NCI-H524 (cell line): ENCODE measurements at regions not wholly inside any gene's neighbourhood (a gene's known extent, or its start where the extent isn't known, plus 50 kb on each side); places are given as distances from the start of the nearest gene placed in this dataset.

Source experiments
- DNase-seq, 2 experiments: peaks; one replicate each; lab custom pipeline; 2025; lab: John Stamatoyannopoulos, UW

DNA sequence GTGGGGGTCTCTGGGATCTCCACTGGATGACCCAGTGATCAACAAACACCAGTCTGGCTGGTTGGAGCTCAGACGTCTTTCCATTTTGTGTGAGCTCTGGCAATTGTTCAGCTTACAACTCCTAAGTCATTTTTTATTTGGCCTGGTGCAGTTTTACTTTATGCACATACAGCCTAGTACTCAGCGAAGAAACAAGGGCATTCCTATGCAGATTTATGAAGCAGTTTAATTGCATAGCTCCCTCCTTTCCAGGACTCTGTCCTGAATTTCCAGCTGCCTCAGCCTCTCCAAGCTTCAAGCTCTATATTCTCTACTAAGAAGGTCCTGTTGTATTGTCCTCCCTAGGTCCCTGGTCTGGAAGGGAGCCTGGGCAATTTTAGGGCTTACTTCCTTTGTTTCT lies 145.6 kb upstream of the GALNT17 start:
- DNase-seq, result no peak

DNA sequence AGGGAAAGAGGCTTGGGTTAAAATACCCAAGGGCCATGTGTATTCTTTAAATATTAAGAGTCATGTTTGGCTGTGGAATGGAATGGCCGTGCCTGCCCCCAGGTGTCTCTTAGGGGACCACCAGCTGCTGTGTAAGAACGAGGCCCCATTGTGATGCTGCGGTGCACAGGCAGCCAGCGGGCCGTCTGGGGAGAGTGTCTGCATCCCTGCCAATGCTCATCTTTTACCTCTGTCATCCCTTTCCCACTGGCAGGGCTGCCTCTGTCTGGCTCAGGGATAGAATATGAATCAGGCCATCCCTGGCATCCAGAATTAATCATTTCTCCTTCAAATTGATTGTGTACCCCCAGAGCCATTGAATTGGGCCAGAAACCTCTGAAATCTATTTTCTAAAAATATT lies 137.8 kb upstream of the GALNT17 start:
- no peak for DNase-seq

DNA sequence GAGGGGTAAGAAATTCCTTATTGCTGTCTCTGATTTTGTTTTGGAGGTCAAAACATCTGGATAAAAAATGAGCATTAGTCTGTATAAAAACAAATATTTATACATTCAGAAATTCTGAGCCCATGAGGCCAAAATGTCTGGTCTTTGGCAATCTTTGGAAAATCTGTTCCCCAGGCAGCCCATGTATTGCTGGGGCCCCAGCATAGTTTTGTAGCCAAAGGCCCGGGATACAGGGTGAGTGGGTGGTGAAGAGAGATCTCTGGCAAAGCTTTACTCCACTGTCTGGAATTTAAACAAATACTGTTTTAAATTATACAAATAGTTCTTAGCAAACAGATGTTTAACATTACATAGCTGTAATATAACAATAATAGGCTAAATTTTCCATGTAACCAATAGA lies 134.7 kb upstream of the GALNT17 start:
- DNase-seq, result no peak

DNA sequence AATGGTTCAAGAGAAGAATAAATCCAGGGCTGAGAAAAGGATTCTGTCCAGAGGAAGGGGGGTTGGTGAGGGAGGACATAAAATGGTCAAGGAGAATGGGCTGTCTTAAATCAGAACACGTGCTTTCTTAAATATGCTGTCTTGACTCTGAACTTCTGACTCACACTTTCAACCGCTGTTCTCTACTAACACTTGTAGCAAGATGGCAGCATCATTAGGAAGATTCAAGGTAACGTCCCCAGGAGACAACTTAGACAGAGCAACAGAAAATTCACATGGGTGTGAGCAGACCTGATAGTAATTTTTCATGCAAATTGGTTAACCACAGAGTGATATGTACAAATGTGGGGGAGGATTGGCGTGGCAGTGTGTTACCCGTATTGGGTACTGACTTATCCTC lies 126.8 kb upstream of the GALNT17 start:
- DNase-seq, result no peak

DNA sequence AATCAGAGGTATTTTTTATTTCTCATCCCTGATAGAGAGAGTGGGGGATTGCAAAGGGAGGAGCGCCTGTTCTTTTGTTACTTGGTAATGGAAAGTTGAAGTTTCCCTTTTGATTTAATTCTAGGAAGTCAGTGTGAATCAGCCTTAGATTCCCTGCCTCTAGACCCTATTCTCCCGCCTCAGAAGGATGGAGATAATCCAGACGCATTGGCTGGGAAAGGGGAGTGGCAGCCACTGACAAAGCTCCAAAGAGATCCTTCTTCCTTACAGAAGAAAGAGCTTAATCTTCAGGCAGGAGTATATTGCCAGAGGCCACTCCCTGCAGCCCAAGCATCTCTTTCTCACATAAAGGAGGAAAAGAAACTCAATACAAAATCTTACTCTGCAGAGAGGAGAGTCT lies 122.3 kb upstream of the GALNT17 start:
- DNase-seq, result no peak

GRCh38 chr7:71015252-71015900 lies 116.6 kb upstream of the GALNT17 start:
- DNase-seq, result no peak

DNA sequence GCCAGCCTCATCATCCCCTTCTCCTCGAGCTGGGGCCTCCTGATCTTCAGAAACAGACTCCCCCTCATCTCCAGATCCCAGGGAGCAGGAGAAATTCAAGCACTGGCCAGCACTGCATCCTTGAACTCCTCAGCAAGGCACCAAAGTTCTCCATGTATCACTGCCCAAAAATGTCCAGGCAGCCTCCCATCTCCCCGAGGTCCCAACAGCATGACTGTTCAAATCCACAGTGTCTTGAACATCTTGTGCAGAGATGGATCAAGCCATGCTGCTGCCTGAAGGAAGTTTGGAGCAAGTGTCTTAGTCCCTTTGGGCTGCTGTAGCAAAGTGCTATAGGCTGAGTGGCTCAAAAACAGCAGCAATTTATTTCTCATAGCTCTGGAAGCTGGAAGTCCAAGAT lies 115.5 kb upstream of the GALNT17 start:
- no peak for DNase-seq

DNA sequence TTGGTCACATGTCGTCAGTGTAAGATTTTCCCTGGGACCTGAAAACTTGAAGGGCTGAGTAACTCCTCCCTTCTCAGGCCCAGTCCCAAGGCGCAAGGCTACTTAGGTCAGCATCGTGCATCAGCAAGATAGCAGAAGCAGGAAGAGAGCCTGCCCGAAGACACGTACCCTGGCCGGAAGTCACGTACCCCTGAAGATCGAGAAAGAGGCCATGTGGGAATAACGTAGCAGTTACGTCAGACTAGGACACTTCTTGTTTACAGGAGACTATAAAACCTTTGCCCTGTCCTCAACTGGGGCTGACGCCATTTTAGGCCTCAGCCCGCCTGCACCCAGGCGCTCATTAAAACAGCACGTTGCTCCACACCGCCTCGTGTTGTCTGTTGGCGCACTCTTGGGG lies 114.3 kb upstream of the GALNT17 start:
- no peak for DNase-seq

- no peak for DNase-seq
These were observed 112.2 kb upstream of the GALNT17 start for GRCh38 chr7:71019706-71020105.

DNA sequence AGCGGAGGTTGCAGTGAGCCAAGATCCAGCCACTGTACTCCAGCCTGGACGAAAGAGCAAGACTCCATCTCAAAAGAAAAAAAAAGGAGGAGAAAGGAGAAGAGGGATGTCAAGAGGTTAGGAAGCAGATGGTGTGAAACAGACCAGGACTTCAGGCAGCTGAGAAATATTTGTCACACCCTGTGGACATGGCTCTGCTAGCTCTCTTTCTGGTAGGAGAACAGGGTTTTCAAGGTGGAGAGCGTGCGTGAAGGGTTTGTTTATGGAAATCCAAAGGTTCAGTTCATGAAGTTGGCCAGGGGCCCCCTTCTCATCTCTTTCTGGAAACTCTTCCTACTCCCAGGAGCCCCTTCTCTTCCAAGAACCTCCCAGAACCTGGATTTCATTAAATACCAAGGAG lies 110.8 kb upstream of the GALNT17 start:
- no peak for DNase-seq

DNA sequence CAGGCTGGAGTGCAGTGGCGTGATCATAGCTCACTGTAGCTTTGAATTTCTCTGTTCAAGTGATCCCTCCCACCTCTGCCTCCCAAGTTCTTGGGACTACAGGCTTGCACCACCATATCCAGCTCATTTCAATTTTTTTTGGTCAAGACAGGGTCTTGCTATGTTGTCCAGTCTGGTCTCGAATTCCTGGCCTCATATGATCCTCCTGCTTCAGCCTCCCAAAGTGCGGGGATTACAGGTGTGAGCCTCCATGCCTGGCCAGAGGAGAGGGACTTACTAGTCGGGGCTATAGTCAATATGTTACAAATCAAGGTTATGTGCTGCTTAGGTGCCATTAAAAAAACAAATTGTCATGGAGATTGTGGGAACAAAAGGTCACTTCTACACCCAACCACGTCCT lies 105.3 kb upstream of the GALNT17 start:
- DNase-seq, result no peak

DNA sequence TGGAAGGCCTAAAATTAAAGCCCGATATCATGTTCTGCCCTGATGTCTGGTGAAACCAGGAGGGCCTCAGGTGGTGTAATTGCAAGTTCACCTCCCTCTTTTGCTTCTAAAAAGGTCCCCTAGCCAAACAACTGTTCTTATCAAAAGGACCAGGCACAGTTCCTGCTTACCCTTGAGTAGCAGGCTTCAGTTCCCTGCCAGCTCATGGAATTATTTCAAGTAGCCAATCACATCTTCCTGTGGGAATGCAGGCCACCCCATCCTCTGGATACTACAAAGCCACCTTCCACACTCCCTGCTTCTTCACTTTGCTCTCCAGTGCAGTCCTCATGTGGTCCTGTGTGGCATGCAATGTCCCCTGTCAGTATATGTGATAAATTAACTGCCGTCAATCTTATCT lies 97.7 kb upstream of the GALNT17 start:
- no peak for DNase-seq

- DNase-seq, result no peak
These were observed 89.4 kb upstream of the GALNT17 start for GRCh38 chr7:71042591-71042990.

GRCh38 chr7:71050492-71050891 lies 81.5 kb upstream of the GALNT17 start:
- DNase-seq, result no peak

GRCh38 chr7:71055504-71055903 lies 76.4 kb upstream of the GALNT17 start:
- DNase-seq, result no peak

GRCh38 chr7:71077743-71078476 lies 54.0 kb upstream of the GALNT17 start:
- DNase-seq, result no peak
